ENCODE measurements at regions not wholly inside any gene's neighbourhood (a gene's known extent, or its start where the extent isn't known, plus 50 kb on each side); places are given as distances from the start of the nearest gene placed in this dataset.

DNA sequence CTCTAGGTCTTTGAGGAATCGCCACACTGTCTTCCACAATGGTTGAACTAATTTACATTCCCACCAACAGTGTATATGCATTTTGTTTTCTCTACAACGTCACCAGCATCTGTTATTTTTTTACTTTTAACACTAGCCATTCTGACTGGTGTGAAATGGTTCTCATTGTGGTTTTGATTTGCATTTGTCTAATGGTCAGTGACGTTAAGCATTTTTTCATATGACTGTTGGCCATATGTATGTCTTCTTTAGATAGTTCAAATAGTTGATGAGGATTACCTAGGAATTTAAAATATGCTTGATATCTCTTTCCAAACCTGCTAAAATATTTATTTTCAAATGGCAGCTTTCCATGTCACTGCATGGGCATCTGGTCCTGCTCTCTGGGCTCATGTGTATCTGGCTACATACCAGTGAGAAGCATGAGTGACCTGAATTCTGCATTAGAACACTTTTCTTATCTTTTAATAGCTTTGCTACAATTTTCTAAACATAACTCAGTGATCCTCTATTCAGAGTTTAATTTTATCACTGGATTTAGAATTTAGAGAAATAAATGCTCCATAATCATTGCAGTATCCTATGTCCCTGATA, 95.8 kb upstream of the ADAMTS16 start:
- no peak for DNase-seq

DNA sequence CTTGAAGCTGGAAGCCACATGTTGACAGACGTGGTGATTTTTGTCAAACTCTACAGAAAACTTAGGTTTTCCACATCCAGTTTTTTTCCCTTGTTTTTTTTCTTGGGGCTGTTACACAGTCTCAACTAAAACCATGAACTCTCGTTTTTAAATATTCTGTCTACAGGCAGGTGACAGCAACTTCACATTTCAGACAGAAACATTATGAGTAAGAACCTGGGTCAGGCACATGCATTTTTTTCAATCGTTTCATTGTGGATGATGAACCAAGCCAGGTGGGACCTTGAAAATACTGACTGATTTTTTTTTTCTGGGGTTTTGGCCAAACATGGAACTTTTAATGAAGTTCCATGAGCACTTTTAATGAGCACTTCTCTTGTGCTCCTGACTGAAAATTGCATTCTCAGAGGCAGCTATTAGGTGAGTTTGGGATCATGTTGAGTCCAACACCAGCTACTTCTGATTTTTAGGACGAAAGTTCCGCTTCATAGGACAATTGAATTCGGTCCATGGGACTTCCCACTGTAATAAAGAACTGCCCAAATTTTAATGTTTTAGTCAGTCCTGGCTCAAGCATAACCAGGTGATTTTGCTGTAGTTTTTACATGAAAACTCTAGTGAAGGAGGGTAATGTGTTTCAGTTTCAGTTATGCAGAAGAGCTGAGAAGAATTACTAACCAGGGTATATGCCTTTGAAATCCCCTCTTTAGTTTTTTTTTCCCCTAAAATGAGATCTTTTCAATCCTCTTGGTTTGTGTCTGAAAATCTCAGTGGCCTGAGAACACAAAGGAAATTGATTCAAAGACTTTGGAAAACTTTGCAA, 93.2 kb upstream of the ADAMTS16 start:
- DNase-seq: no peak

DNA sequence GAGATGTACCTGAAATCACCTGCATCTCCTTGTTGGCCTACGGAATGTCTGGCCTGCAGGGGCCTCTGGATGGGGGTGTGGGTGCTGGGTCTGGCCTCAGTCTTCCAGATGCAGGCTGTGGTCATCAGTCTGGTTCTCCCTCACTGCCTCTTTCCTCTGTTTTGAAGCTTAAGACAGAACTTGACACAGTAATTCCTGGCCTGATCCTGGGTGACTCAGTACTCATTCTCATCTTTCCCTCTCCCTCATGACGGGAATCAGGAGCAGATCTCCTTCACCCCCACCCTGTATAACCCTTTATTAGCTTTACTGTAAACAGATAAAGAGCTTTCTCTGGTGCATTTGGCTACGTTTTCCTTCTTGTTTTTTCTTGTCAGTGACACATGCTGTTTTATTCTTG, 89.3 kb upstream of the ADAMTS16 start:
- DNase-seq: no peak

DNA sequence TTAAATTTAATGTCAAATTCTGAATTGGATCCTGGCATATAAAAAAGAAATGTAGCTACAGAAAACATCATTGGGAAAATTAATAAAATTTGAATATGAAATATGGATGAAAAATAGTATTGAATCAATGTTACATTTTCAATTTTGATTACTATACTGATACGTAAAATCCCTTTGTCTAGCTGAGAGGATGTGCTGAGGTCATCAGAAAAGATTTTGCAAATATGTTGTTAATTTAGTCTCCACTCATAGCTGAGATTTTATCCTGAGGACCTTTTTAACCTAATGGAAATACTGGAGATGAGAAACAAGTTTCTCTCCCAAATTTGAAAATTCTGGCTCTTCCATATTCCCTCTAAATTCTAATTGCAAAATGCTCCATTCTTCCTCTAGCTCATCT, 84.4 kb upstream of the ADAMTS16 start:
- DNase-seq: no peak

DNA sequence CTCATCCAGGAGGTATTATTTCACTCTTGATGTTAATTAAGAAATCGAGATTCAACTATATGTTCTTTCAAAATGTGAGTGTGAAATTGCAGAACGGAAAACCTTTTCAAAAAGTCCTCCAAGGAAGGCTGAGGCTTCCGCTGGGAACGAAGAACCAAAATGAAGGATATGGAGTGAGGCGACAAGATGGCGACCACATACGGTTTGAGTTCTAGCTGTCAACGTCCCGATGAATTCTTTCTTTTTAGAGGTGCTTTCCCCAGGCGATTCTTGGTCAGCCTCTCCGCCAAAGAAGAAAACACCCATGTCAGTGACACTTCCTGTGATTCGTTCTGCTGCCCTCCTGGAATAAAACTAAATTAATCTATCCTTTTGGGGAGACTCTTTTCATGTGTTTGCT, 78.3 kb upstream of the ADAMTS16 start:
- DNase-seq: no peak

DNA sequence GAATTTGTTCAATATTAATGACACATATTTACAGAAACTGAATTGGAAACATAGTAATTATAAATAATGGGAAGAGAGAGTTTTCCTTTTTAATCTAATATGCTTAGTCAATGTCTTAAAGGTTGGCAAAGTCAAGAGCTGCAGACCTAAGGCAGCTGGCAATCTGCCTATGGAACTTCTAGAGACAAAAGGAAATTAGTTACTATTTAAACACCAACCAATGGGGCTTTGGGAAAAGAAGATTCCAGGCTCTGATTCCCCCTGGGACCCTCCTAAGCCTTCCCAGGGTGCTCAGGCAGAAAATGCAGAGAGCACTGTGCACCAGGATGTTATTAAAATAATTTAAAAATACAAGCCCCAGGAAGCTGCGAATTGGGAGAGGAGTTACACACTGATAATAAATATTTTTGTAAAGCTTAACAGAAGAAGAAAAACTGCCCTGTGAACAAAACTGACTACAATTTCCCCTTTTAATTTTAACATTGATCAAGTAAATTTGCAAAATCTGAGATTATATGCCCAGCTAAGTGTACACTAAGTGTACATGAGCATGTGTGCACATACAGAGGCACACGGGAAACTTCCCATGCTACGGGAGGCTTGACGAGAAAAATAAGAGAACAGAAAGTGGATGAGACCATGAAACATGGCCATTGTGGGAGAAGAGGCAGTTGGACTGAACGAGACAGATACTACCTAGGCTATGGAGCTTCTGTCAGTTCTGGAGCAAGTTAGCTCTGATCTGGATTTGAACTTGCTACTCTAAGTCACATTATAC, 77.4 kb upstream of the ADAMTS16 start:
- DNase-seq: no peak

DNA sequence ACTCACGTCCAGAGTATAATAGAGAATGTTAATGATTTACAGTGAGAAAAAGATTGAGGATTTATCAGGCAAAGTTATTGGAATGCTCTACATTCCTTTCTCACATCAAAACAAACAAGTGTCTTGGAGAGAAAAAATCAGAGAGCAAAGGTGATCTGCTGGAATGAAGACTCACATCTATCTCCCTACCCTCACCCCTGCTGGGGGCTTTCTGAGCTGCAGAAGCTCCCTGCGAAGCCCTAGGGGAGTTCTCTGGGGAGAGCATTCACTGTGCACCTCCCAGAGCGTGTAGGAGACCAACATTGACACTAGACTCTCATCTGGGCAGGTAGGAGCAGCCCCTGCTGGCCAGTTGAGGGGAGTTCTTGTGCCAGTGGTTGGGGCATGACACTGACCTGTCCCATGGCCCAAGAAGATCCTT, 76.6 kb upstream of the ADAMTS16 start:
- DNase-seq: no peak

DNA sequence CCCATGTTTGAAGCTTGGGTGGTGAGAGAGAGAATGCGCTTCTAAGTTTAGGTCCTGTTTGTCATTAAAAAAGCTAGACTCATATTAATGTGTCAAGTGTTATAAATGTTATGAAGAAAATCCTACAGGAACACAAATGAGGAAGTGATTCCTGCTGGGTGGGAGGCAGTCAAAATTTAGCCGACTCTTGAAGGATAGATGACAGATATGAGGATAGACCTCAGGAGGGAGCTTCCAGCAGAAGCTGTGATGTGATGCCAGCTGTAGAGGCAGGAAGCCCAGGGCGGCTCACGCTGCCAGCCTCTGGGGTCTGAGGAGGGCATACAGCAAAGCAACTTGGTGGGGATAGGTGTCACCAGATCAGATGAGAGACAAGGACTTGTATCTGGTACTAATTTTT, 74.7 kb upstream of the ADAMTS16 start:
- DNase-seq: no peak

DNA sequence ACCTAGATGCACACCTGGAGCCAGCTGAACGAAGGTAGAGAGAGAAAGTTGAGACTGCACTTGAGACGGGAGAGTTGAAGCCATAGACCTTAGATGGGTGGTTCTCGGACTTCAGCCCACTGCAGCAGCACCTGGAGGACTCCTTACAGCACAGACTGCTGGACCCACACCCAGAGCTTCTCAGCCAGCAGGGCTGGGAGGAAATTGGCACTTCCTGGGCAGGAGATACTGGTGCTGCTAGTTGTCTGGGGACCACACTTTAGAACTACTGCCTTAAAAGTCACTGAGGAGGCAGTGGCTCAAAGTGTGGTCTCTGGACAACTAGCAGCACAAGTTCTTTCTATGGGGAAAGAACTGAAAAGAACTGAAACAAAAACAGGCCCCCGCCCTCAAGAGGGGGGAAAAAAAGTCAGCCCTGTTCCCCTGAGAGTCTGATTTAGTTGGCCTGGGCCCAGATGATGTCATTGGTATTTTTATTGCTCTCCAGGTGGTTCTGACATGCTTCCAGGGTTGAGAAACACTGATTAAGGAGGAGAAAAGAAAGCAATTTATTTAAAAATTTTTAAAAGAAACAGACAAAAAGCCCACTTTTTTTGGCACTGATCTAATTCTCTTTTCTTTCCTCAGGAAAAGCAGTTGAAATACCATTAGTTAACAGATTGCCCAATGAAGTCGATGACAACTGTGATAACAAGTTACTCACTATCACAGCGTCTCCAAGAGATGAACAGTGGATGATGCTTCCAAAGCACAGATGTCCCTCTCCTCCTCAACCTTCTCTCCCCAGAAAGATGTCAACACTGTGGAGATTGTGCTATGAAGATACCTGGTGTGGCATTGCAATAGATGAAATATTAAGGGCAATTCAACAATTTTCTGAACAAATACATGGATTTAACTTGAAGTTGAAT, 73.6 kb upstream of the ADAMTS16 start:
- no peak for DNase-seq

DNA sequence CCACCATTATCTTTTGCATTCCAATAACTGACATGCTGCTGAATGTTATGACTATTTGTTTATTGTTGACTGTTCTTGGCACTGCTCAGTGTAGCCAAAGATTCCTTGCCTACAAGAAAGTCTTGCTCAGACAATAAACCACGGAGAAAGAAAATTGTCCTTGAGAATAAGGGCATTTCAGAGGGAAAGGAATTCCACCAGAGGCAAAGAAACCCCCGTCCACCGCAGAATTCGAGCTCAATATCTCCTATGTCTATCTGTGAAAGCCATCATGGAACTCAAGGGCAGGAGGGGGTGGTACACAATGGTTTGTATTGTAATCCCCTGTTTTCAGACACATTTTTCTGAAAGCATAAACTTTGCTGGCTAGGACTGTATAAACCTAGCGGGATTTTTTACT, 70.3 kb upstream of the ADAMTS16 start:
- no peak for DNase-seq

DNA sequence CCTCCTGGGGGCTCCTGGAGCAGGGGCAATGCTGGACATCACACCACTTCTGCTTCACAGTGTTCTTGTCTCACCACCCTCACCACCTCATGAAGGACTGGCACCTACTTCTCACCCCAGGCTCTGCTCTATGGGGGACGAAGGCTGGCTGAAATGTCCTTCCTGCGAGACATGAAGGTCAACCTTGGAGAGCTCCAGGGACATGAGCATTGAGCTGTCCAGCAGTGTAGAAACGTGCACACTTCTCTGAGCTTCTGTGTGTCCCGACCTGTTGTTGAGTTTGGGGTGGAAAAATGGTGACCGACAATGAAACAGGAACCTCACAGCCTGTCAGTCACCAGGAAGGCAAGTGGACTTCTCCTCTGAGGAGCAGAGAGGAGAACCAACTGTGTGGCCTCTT, 68.6 kb upstream of the ADAMTS16 start:
- no peak for DNase-seq

DNA sequence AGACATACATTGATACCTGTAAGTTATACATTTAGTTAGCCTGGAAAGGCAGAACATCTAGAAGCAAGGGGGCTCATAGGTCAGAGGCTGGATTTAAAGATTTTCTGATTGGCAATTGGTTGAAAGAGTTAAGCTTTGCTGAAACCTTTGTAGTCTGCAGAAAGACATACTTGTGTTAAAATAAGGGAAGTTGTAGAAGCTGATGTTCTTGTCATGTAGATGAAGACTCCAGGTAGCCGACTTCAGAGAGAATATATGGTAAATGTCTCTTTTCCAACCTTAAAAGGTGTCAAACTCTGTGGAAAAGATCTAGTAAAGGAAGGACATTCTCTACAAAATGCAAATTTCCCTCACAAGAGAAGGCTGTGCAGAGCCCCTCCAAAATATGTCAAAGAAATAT, 62.9 kb upstream of the ADAMTS16 start:
- no peak for DNase-seq

DNA sequence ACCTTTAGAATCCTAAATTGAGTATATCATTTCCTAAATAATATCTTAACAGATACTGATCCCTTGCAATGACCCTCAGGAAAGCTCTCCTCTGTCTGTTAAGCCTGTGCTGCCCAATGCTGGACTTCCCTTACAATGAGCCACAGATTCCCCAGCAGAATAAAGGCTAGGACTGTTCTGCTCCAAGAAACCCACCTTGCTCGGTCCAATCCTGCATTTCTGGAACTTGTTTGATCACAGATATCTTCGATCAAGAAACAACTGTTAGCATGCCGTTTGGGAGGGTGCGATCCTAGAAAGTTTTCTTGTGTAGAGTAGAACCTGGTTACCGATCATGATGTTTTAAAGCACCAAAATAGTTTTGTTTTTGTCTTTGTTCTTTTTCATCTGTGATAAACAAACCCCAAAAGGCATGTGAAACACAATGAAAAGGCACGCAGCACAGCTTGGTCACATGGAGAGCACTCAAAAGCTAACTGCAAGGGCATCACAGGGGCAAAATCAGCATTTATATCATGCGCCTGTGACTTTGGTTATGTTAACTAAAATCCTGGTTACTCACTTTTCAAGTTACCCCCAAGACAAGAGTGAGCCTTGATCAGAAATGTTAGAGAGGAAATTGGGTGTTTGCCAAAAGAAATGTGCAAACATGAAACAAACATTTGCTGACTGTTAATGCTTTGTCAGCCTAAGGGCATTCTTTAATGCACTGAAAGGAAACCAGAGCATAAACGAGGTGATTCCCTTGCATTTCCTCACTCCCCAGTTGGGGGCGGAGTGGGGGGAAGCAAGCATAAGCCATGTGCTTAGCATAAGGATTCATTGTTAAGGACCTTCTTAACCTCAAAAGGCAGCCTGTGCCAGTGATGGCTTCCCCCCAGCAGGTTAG, 61.9 kb upstream of the ADAMTS16 start:
- no peak for DNase-seq

DNA sequence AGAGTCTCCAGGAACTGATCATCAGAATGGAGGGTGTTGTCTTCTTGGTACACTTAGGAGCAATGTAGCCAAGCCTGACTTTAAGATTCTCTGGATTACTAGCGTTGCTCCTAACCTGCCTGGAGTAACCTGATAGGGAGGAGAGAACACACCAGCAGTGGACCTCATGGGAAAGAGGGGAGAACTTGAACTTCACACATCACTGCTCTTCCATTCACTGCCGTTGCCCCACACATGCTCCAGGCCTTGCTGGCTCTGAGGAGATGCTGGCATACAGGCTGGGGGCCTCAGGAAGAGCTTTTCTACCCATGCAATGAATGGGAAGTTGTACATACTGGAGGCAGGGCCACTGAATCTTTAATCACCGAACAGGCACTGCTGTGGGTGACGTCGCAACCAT, 60.3 kb upstream of the ADAMTS16 start:
- no peak for DNase-seq

DNA sequence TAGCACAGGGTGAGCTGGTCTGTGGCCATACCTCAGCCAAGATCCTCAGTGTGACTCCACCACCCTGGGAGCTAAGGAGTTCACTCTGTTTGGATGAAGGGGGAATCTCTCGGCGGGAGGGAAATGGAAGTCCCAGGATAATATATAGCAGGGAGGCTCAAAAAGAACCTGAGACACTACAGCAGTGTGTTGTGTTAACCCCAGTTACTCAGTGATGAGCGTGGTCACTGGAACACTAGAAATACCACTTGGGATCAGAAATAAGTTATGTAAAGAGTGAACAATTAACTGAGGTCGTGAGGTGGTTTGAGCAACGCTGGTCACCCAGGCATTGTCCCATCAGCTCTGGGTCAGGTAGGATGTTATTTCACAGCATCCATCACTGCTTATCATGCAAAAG, 59.3 kb upstream of the ADAMTS16 start:
- no peak for DNase-seq

DNA sequence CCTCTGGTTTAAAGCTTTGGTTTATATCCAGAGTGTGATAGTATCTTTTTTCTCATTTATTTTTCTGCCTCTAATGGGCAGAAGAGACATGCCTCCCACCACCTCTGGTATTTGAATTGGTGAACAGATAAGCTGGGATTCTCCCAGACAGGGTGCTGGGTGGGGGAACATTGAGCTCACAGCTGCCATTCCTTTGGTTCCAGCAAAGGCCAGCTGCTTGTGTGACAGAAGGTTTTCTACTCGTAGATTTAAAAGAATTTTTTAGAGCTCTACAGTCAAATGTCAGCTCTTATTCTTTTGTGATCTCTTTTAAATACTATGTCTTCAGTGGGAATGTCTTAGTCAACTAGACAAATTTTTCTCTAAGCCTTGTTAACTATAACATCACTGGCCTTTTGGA, 54.7 kb upstream of the ADAMTS16 start:
- no peak for DNase-seq

DNA sequence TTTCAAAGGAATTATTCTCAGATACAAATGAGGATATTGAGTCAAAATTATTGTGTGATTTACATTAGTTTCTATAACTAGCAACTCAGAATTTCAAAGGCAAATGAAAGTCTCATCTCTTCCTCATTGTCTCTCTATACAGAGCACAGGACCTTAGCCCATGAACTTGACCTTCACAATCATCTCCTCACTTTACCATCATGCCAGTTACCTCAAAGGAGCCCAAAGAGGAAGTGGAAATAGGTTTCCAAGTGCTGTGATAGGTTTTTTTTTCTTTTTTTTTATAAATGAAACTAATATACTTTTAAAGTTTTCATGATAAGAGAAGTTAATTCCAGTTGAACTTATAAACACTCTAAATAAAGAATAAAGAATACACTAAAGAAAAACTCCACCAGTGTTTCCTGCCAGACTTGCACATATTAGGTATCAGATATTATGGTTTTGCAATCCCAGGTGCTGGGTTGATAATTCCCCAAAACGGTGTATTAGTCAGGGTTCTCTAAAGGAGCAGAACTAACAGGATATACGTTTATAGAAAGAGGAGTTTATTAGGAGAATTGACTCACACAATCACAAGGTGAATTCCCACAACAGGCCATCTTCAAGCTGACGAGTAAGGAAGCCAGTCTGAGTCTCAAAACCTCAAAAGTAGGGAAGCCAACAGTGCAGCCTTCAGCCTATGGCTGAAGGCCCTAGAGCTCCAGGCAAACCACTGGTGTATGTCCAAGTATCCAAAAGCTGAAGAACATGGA, 50.1 kb upstream of the ADAMTS16 start:
- no peak for DNase-seq

Data from SHP77 treated with DMSO at 0.1 percent for 48 hours (cell line).